HG03565 (cell line): ENCODE measurements at regions not wholly inside any gene's neighbourhood (a gene's known extent, or its start where the extent isn't known, plus 50 kb on each side); places are given as distances from the start of the nearest gene placed in this dataset.
A peak's percentile ranks its signal among the peaks of the same experiment; 100 is the strongest.

Experiments used
- ATAC-seq: cut with Tn5 transposase; IDR thresholded peaks from one replicate; pipeline ENCODE4 v1.9.1; 2021; ENCODE audit warnings: mild to moderate bottlenecking, moderate library complexity; ENCODE audit not compliant: unreplicated experiment

DNA sequence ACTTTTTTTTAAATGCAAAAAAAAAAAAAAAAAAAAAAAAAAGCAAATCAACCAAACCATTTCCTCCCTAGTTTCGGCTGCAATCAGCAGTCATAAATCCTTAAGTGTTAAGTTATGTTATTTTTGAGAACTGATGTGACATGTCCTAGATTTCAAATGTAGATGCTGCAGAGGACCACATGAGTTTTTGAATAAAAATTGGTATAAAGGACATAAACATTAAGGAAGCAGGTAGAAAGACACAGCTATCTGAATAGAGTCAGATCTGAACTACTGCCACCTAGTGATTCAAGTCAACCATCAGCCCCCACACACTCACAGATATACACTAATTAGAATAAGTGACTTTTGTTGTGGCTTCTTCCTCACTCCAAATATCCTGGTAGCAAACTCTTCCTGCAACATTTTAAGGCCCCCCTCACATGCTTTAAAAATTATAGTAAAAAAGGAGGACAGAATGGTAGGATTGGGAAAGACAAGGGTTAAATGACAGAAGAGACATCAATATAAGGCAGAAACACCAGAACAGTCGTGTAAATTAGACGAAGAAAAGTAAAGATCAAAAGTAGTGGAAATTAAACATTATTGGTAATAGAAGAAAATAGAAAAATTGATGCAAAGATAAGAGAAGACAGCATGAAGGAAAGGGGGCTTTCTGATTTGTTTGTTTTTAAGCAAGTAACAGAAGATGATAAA is 394.5 kb upstream of the ATP2B1 start:
- peak; percentile 59 for ATAC-seq

DNA sequence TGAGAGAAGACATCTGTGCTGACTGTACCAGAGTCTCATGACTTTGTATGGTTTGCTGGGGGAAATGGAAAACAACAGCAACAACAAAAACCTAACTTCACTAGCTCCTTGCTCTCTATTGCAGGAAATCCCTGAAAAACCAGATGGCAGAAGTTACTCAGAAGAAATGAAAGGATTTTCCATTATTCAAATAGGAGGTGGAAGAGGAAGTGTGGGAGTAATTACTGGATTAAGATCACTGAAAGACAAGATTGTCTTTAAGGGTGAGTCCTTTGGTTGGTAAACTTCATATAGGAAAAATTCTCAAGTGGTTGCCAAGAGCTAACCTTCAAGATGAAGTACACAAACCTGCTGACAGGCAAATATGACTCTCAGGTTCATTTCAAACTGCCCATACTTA is 391.9 kb upstream of the ATP2B1 start:
- no peak for ATAC-seq

DNA sequence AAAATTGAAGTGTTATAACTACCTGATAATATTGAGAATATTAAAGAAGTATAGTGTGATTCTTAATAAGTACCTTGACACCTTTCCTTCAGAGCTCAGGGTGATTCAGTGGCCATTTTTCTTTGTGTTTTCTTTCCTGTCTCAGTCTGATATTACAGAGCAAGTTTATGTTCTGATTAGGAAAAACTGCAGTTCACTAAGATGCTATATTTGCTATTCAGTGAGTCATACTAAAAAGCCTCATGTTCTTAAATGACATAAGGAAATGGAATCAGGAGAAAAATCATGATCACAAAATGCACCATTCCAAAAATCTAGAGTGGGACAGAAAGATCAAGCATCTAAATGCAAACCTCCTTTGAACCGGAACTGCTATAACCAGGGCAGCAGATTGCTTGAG is 390.6 kb upstream of the ATP2B1 start:
- ATAC-seq: no peak

DNA sequence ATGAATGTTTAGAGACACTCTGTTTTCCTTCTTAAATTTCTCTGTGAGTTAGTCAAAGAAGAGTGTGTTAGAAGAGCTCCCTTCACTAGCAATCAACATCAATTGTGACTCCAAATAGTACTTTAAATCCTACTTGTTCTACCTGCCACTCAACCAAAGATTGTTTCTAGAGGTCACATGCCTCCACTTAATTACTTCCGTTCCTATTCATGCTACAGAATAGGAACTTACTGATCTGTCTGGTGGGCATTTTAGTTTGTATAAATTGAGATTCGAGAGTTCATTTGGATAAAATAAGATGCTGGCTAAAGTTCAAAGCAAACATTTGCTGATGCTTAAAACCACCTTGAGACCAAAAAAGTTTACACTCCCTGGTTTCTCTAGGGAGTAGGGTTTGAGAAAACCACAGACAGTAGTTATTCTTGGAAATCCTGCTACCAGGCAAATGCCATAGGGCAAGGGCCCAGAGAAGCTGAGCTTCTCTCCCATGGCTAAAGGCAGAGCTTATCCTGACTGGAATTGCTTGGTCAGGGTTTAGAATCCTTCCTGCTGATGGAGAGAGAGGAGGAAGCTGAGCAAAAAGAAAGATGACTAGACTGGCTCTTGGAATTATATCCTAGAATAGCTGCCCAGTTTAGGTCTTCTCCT is 389.6 kb upstream of the ATP2B1 start:
- ATAC-seq: no peak

DNA sequence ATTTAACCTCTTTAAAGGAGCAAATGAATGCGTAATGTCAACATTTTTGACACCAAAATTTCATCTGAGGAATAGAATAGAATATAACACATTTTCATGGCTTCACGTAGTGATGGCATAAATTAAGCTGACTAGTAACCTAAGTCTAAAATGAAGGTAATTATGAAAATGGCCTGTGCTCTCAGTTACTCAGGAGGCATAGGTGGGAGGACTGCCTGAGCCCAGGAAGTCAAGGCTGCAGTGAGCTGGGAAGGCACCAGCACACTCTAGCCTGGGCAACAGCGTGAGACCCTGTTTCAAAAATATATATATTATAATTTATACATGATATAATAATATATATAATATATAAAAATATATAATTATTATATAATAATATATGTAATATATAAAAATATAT is 383.2 kb upstream of the ATP2B1 start:
- ATAC-seq: no peak

DNA sequence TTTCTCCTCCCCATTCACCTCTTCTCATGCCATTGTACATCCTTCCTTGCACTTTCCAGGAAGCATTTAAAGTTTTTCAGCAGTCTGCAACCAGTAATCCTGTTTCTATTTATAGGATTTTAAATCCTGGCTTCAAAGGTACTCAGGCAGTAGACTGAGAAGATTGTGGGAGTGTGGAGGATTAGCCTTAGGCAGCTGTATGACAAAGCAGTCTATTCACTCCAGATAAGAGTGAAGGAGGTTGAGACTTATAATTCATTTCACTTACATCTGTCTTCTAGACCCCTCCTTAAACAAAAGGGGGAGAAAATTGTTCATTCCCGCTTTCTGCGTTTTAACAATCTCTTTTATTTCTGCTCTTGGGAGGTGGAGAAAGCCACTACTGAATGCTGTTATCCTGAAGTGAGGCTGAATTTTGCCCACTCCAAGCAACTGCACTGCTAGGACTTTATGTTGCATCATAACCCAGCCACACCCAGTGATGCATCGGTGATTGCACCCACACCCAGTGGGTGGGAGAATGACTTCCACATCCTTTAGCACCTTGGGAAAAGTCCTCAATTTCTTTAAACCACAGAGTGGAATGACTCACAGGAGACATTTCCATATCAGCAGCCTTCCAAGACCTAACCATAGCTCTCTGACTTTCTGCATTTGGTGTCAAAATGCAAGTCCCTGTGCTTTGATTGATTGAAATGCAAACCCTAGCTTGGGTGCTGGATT is 382.5 kb upstream of the ATP2B1 start:
- ATAC-seq: no peak

DNA sequence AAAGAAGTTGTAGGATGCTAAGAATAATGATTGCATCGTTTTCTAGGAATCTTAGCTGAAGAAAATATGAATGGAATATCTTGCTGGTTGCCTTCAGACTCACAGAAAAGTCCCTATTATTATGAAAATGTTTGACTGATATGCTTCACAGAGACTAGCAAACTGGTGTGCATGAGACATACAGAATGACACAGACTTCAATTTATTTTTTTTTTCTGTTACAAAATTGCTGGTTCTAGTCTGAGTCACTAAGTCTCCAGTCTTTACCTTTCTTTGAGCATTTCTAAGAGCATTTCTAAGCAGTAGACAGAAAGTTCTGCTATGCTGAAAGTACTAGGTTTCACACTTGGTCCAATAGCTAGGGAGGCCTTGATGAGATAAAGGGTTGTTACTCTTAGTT is 377.6 kb upstream of the ATP2B1 start:
- ATAC-seq: no peak

DNA sequence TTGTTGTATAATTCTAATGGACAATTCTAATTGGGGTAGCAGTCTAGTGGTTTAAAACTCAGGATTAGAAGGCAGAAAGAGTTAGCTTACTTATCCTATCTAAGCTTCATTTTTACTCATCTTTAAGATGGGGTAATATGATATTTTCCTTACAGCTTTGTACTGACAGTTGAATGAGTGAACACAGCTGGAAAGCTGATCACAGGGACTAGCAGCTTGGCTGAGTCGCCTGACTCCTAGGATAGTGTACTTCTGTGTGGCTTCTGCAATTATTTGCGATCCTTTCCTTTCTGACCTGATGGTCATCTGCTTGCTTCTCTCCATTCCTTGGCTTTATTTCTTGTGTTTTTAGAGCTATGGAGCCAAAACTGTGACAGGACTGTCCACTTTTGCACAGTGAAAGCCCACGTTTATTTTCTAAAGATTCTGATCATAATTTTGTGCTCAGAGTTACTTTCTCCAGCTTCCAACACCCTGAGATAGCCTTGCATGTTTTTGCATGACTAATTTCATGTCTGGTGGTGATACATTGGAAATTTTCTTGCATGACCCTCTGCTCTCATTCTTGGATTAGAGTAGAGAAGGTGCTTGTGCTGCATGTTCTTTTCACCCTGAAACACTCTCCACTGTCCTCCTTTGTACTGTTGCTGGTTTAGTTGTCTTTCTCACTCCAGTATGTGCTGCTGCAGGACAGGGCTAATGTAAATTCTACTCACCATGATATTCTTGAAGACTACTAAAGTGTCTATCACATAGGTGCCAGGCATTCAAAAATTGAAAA is 377.0 kb upstream of the ATP2B1 start:
- ATAC-seq: no peak

DNA sequence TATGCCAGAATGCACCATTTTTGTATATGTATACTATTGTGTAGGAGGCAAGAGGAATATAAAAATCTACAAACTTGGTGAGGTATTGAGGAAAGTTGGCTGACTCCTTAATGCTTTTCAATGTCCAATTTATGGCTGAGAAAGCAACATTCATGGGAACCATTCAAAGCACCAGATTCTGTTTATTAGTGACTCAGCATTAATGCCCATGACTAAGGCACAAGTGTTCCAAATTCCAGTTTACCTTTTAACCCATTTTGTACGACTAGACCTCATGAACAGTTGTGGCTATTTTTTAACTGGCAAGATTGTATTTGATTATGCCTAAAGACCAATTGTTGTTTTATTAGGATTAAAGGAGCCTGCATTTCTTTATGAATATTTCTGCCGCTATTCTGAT is 375.4 kb upstream of the ATP2B1 start:
- no peak for ATAC-seq

DNA sequence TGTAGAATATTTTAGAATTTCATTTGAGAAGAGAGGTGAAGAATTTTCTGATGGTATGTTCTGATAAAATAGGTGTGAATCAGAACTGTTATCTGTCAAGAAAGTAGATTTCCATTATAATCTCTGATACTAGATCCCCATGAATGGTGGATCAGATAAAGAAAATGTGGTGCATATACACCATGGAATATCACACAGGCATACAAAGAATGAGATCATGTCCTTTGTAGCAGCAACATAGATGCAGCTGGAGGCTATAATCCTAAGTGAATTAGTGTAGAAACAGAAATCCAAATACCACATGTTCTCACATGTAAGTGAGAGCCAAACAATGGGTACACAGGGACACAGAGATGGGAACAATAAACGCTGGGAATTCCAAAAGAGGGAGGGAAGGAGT is 372.0 kb upstream of the ATP2B1 start:
- ATAC-seq: no peak

DNA sequence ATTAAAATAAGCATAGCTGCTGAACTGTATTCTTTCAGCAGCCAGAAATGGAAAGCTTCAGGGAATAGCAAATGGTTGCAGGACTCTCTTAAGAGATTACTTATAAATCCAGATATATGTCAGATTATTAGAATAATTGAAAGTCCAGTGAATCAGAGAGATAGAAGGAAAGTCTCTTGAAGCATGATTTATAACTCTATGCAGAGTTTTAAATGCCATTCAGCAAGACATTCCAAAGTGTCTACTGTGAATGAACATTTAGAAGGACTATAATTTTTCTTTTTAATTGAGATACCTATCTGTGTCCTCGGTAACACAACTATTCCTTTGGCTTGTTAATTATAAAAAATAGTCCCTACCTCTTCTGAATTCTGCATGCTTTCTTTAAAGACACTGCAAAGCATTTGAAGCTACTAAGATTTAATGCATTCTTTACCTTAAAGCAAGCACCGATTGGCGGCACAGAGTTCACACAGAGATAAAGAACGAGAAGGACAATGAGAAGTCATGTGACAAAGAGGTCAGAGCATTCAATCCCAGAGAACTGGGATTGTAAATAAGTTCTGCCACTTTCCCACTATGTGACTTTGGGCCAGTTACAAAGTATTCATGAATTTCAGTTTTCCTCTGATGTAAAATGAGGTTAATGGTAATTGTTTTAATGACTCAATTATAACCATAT is 371.0 kb upstream of the ATP2B1 start:
- ATAC-seq: no peak

DNA sequence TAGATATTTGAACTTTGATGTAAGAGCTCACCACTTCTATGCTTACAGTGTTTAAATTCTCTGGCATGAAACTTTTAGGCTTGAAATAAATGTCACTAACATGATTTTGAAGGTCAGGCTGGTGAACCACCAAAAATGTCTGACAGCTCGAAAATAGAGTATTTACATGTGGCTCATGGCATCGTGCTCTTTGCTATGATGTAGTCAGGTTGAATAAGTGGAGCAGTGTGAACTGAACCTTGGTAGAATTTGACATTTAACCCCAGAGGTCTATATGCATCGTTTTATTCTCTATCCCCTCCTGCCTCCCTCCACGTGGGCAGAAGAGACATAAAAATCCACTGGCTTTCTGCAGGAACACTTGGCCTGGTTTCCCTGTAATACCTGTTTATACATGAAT is 369.7 kb upstream of the ATP2B1 start:
- no peak for ATAC-seq

DNA sequence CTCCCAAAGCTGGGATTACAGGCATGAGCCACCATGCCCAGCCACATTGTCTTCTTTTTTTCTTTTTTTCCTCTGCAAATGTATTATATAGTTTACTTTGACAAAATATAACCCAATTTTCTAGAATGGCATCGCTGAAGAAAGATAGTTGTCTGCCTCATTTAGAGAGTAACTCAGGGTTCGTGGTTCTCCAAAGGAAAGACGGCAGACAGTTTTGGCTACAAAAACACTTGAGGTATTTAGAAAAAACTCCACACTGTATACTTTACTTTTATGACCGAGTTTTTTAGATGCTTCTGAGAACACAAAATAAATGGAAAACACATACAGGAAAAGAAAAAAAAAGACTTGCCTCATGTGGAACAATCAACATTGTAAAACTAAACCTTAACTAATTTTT is 369.1 kb upstream of the ATP2B1 start:
- ATAC-seq: no peak

DNA sequence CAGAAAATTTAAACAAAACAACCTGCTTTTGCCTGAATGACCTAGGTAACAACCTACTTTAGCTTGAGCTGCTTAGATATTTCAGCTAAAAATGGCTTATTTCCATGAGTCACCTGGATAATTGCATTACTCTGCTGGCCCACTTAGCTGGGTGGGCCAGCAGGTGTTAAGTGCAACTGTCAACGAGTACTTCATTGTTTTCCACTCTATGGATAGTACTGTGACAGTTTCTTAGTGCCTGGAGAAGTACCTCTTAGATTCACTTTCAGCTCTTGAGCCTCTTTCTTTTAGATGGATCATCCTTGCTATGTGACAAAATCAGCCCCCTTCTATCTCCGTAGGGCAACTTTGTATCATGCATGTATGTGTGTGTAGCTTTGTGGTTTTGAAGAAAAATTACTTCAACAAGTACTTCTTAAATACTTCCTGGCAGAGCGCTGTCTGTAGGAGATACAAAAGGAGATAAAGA is 368.2 kb upstream of the ATP2B1 start:
- ATAC-seq: no peak

DNA sequence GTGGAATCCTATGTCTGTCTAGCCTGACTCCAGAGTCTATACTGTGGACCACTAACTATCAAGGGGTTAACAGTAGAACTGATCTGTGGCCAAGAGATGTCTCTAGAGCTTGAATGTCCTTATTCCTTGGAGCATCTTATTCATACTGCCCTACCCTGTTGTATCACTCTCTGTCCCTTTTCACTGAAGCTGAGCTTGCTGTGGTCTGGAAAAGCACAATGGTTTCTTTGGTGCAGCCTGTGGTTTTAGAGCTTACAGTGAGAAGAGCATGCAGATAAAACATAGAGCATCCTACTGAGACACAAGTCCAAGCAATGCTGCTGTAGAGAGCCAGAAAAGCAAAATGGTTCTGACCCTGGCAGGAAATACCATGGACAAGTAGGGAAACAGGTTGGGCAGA is 367.0 kb upstream of the ATP2B1 start:
- no peak for ATAC-seq

DNA sequence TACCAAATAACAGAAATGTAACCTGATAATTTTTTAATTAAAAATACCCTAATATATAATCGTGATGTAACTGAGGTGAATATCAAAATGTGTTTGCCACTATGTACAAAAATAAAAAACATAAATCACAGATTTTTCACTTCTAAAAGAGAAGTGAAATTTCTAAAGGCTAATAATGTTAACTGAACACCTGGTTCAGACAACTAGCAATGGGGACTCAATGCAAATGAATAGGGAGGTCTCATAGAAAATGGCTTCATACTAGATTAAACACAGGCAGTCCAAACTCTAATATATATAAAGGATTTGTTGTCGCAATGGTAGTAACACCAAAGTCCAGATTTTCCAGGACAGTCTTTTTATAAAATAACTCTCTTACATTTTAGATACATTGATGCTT is 365.4 kb upstream of the ATP2B1 start:
- no peak for ATAC-seq

DNA sequence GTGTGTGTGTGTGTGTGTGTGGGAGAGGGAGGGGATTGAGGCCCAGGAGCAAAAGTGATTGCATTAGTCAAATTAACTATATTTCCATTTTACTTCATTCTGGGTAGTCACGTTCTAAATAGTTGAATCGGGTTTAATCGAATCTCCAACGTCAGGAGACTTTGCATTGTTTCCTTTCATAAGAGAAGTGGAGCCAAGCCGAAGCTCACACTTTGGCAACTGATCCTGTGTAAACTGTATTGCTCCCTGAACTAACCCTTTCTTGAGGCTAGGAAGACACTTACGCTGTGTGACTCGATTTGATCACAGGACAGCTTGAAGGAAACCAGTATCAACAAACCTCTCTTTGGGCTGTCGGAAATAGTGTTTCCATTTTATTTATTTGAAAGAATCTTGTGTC is 363.4 kb upstream of the ATP2B1 start:
- no peak for ATAC-seq

DNA sequence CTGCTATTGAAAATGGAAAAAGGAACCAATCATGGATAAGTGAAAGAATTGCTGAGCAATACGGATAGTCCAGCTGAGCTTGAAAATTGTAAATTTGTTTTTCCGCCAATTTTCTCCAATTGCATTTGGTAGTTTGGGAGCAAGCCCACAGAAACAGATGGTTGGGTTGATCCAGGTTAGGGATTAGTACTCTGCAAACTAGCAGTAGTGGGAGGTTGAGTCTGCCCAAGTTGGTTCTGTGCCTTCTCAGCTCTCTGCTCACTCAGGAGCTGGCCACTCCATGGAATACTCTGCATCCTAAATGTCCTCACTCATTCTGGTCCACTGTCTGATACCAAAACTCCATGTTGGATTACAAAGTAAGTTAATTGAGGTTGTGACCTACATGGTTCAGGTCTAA is 361.1 kb upstream of the ATP2B1 start:
- ATAC-seq: no peak

DNA sequence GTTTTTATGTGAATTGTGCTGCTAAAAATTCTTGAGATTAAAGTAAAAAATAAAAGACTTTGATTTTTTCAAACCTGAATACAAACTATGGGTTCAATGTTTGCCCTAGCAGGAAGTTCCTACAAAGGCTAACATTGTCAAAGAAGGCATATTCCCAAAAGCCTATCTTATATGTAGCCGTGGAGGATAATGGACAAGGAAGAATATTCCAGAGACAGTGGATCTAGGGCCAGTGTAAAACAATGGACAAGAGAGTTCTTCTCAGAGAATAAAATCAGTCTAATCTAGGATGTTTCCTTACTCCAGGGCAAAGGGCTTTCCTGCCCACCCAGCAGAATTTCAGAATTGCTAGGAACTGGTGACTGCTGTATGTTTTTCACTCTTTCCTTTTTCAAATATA is 359.2 kb upstream of the ATP2B1 start:
- no peak for ATAC-seq

DNA sequence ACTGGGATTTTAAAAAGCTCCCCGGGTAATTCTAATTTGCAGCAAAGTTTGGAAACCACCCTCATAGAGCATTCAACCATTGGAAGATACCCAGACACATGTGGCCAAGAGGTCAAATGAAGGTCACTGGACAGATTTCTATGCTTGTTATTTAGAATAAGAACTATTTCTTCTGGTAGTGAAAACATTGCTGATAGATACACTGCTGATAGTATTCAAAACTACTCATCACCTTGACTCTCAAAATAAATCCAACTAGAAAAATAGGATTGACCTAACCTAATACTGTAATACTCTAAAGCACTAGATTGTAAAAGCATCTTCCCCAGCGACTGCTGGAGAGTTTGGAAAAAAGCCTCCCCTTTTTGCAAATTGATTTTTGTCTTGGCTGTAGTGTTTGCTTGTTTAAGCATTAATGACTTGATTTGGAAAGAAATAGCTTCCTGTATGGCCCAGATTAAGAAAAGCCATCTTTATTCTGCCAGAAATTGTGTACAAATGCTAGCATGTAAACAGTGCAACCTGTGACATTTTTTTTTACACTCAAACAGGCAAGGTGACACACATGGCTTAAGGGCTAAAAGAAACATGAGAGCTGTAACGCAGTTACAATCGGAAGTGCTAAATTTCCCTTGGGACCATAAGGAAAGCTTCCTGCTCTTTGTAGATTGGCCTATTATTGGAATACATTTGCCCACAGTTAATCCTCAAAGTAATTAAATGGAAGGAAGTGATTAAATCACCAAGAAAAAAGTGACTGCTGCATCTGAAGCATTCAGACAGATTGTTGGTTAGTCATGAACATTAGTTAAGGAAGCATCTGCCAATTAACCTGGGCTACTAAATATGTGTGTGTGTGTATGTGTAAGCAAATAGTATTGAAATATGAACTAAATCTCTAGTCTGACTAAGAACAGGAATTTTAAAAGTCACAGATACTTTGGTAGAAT is 356.5 kb upstream of the ATP2B1 start:
- no peak for ATAC-seq
